K562 (cell line): ENCODE measurements at regions not wholly inside any gene's neighbourhood (a gene's known extent, or its start where the extent isn't known, plus 50 kb on each side); places are given as distances from the start of the nearest gene placed in this dataset.

ENCODE experiments used
- ATAC-seq: fragments of 200-7000 bp; cut with Tn5 transposase; 3 replicates; pipeline ENCODE4 v1.9.1; 2020; ENCODE audit warnings: moderate library complexity
- BruUV-seq: library from RNA; stranded (reverse); fragments of 400-500 nt; replicated peaks from 2 replicates; lab custom pipeline; 2021; lab: Mats Ljungman, UMichigan
- CTCF ChIA-PET: fragments of 300-600 bp; formaldehyde crosslinking; extraction: SDS; loops from one replicate; lab custom pipeline; 2021; ENCODE audit warnings: low intra/inter-chr PET ratio; lab: Yijun Ruan, JAX
- POLR2A ChIA-PET: fragments of 300-600, 350-650 bp; sonication (Branson Sonifier 250); formaldehyde crosslinking; extraction: SDS; loops from one replicate; lab custom pipeline; 2021; ENCODE audit warnings: antibody characterized with exemption, inconsistent platforms; lab: Yijun Ruan, JAX
- DNase-seq, 4 experiments: peaks; one replicate each; pipeline versions ENCODE4 v3.0.0 to v3.0.0-alpha.2; 2011 to 2018; ENCODE audit warnings: low spot score in 3 of 4, mixed read lengths in 3 of 4; ENCODE audit errors: extremely low read depth in 1 of 4
- FAIRE-seq: peaks from 2 replicates; lab custom pipeline; 2011; peaks lifted over from hg19 to GRCh38; lab: Jason Lieb, UNC
- H2AFZ ChIP-seq: 2 replicates; pipeline ENCODE4 v1.6.0; 2011; ENCODE audit warnings: low read depth, low read length, control low read depth, inconsistent platforms
- H3K27ac ChIP-seq: fragments of 200-600 bp; 3 replicates; pipeline ENCODE4 v1.8.0; 2011; ENCODE audit warnings: low read depth, mild to moderate bottlenecking, control low read depth, inconsistent platforms, low read length, moderate library complexity, mixed read lengths; ENCODE audit errors: extremely low read depth
- H3K27me3 ChIP-seq, 2 experiments: fragments of 300-600 bp in 1 of 2; 2 replicates in 1 of 2; 3 replicates in 1 of 2; pipeline versions ENCODE4 v1.6.0 to v1.8.0; 2011; ENCODE audit warnings: inconsistent platforms in 2 of 2, low read length in 2 of 2, mild to moderate bottlenecking in 1 of 2, mixed read lengths in 1 of 2, moderate library complexity in 1 of 2; ENCODE audit not compliant: control insufficient read depth in 2 of 2, insufficient read depth in 2 of 2
- H3K36me3 ChIP-seq: fragments of 300-600 bp; 3 replicates; pipeline ENCODE4 v1.8.0; 2011; ENCODE audit warnings: mild to moderate bottlenecking, low read length, inconsistent platforms; ENCODE audit not compliant: control insufficient read depth, insufficient read depth
- H3K4me1 ChIP-seq, 2 experiments: fragments of 200-600 bp in 1 of 2; replicated peaks in 1 of 2; 2 replicates in 1 of 2; 3 replicates in 1 of 2; pipeline versions ENCODE4 v1.5.1 to v1.8.0; 2011; ENCODE audit warnings: inconsistent platforms in 2 of 2, low read length in 2 of 2, mild to moderate bottlenecking in 1 of 2, mixed read lengths in 1 of 2, moderate library complexity in 1 of 2; ENCODE audit not compliant: control insufficient read depth in 2 of 2, insufficient read depth in 2 of 2
- H3K4me2 ChIP-seq: 2 replicates; pipeline ENCODE4 v1.6.1; 2011; ENCODE audit warnings: low read length, control low read depth, inconsistent platforms, mixed read lengths; ENCODE audit not compliant: insufficient read depth
- H3K4me3 ChIP-seq: fragments of 200-600 bp; sonication (generic), shearing (Covaris generic); 2 replicates; pipeline ENCODE4 v1.5.1; 2016; ENCODE audit warnings: control low read depth, inconsistent platforms
- H3K79me2 ChIP-seq: fragments of 200-600 bp; 3 replicates; pipeline ENCODE4 v1.8.0; 2011; ENCODE audit warnings: low read length, inconsistent platforms; ENCODE audit not compliant: control insufficient read depth, insufficient read depth
- H3K9ac ChIP-seq, 2 experiments: 2 replicates each; pipeline versions ENCODE4 v1.6.0 to v1.6.1; 2011; ENCODE audit warnings: low read depth in 2 of 2, low read length in 2 of 2, control low read depth in 1 of 2, inconsistent platforms in 1 of 2, mild to moderate bottlenecking in 1 of 2, mixed read lengths in 1 of 2; ENCODE audit not compliant: insufficient read depth in 1 of 2
- H3K9me1 ChIP-seq: one replicate; pipeline ENCODE4 v1.6.0; 2011; ENCODE audit warnings: inconsistent platforms, mild to moderate bottlenecking, low read length, moderate library complexity; ENCODE audit not compliant: control insufficient read depth, insufficient read depth
- H3K9me3 ChIP-seq: replicated peaks from 2 replicates; pipeline ENCODE4 v1.5.1; 2011; ENCODE audit warnings: low read depth, low read length, inconsistent platforms; ENCODE audit not compliant: control insufficient read depth, insufficient read depth
- H4K20me1 ChIP-seq: replicated peaks from 2 replicates; pipeline ENCODE4 v1.6.1; 2011; ENCODE audit warnings: low read length, inconsistent platforms, mixed read lengths; ENCODE audit not compliant: control insufficient read depth, insufficient read depth
- CBFB ChIP-seq: sonication (generic); formaldehyde crosslinking; IDR thresholded peaks from 2 replicates; pipeline ENCODE4 v1.4.0; 2020; ENCODE audit warnings: mild to moderate bottlenecking, missing genetic modification reagents
- KAT8 ChIP-seq: fragments of 450-650 bp; IDR thresholded peaks from 2 replicates; pipeline ENCODE4 v1.6.1; 2016; ENCODE audit warnings: low read depth, mild to moderate bottlenecking
- L3MBTL2 ChIP-seq: fragments of 450-650 bp; IDR thresholded peaks from 2 replicates; pipeline ENCODE4 v1.6.1; 2016; ENCODE audit warnings: mild to moderate bottlenecking, moderate library complexity
- ZFP1 ChIP-seq: fragments of 450-650 bp; formaldehyde crosslinking; IDR thresholded peaks from 2 replicates; pipeline ENCODE4 v1.4.0; 2020; ENCODE audit warnings: mild to moderate bottlenecking, mixed read lengths
- ZNF75A ChIP-seq: fragments of 450-650 bp; formaldehyde crosslinking; IDR thresholded peaks from 2 replicates; pipeline ENCODE4 v1.4.0; 2020; ENCODE audit warnings: mild to moderate bottlenecking
- WGBS: fragments of 100-300 bp; shearing (Covaris generic); methylation state at CpG from one replicate; pipeline ENCODE4 v1.1.6; 2016; ENCODE audit warnings: low coverage, mixed read lengths; ENCODE audit not compliant: insufficient coverage; ENCODE audit errors: missing lambda C conversion rate; 5-methylcytosine and 5-hydroxymethylcytosine counted together
- in situ Hi-C: fragments of 300-500 bp; cut with MboI; formaldehyde crosslinking; loops from 4 replicates; pipeline ENCODE4 v1.15.0; 2018; ENCODE audit warnings: inconsistent platforms, mixed read lengths
- intact Hi-C: fragments of 100-400 bp; cut with micrococcal nuclease; formaldehyde crosslinking; loops from 2 replicates; pipeline ENCODE4 v1.14.2; 2022
- TF ChIP-seq, protein P1 (sequence below): fragments of 450-650 bp; IDR thresholded peaks from 2 replicates; pipeline ENCODE4 v1.6.1; 2016; ENCODE audit warnings: antibody characterized with exemption
- TF ChIP-seq, protein P2 (sequence below): fragments of 250-450 bp; sonication (Bioruptor Pico); IDR thresholded peaks from 2 replicates; pipeline ENCODE4 v1.9.0; 2021; ENCODE audit warnings: mild to moderate bottlenecking, inconsistent platforms
- TF ChIP-seq, protein P3 (sequence below): fragments of 250-450 bp; sonication (Bioruptor Pico); IDR thresholded peaks from 2 replicates; pipeline ENCODE4 v1.4.0; 2020

DNA sequence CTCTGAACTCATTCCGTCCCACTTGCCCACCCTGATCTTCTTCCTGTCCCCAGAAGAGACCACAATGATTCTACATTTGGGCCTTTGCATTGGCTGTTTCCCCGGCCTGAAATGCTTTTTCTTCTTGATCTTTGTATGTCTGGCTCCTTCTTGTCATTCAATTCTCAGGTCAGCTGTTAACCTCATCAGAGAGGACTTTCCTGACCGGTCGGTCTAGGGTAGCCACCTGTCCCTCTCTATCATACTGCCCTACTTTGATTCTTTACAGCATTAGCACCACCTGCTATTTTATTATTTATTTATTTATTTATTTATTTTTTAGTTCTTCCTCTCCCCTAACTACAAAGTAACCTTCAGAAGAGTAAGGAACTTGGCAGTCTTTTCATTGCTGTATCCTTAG lies 84.3 kb downstream of the DYRK2 start:
- CTCF ChIA-PET, result no interaction called here
- Histone ChIP-seq H3K9ac (no peak overlapping the region), H3K27me3 (no peaks in the 10 kb centered on the region), H3K9me3 (no peaks in the 10 kb centered on the region), H3K4me1 (no peaks in the 10 kb centered on the region), H4K20me1 (no peaks in the 10 kb centered on the region), H3K9me1 (no peaks in the 10 kb centered on the region), H2AFZ (no peak overlapping the region), H3K36me3 (no peaks in the 10 kb centered on the region), H3K4me3 (no peak overlapping the region), H3K79me2 (no peaks in the 10 kb centered on the region), H3K27ac (no peak overlapping the region), H3K4me2 (no peak overlapping the region)
- in situ Hi-C loops, result no loop called here
- POLR2A ChIA-PET, result no interaction called here
- BruUV-seq, result no TSS peak
- WGBS, result 4% methylated on average over 4 of the region's 4 CpGs
- TF ChIP-seq ZNF75A (no peak), ZFP1 (CRISPR knock-in tag) (no peak), CBFB (no peak), KAT8 (no peak)
- TF ChIP-seq, protein P1, sequence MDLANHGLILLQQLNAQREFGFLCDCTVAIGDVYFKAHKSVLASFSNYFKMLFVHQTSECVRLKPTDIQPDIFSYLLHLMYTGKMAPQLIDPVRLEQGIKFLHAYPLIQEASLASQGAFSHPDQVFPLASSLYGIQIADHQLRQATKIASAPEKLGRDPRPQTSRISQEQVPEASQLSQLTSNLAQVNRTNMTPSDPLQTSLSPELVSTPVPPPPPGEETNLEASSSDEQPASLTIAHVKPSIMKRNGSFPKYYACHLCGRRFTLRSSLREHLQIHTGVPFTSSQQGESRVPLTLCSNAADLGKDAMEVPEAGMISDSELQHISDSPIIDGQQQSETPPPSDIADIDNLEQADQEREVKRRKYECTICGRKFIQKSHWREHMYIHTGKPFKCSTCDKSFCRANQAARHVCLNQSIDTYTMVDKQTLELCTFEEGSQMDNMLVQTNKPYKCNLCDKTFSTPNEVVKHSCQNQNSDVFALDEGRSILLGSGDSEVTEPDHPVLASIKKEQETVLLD, result no peak
- ATAC-seq, result no peak
- no peak for FAIRE-seq
- DNase-seq, result no peak
- intact Hi-C loops, result no loop called here

DNA sequence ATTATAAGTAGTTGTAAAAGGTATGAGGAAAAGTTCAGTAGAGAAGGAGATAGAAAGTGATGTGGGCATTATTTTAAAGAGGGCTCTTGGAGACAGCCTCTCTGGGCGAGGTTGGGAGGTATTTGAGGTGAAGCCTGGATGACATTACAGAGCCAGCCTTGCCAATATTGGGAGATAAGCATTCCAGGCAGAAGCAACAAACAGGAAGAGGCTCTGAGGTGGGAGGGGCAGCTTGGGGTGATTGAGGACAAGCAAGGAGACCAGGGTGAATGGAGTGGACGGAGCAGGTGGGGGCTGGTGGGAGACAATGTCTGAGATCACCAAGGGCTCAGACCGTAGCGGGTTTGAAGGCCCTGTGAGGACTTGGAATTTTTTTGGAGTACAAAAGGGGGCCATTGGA lies 87.3 kb downstream of the DYRK2 start:
- ATAC-seq (no peak), FAIRE-seq (no peak), DNase-seq (no peak)
- Histone ChIP-seq H2AFZ (no peak overlapping the region), H3K27me3 (peaks cover 0 to 2% of the 10 kb centered on the region in 2 experiments; a peak in 2 of 5 replicates), H4K20me1 (no peaks in the 10 kb centered on the region), H3K36me3 (no peaks in the 10 kb centered on the region), H3K4me3 (no peak overlapping the region), H3K9ac (no peak overlapping the region), H3K9me3 (no peaks in the 10 kb centered on the region), H3K27ac (no peak overlapping the region), H3K79me2 (no peaks in the 10 kb centered on the region), H3K4me2 (no peak overlapping the region), H3K4me1 (no peaks in the 10 kb centered on the region), H3K9me1 (no peaks in the 10 kb centered on the region)
- in situ Hi-C loops, result no loop called here
- WGBS, result 2% methylated on average over 4 of the region's 4 CpGs
- ChIA-PET POLR2A (no interaction called here), CTCF (no interaction called here)
- BruUV-seq, result no TSS peak
- intact Hi-C loops, result no loop called here
- TF ChIP-seq, protein P2, sequence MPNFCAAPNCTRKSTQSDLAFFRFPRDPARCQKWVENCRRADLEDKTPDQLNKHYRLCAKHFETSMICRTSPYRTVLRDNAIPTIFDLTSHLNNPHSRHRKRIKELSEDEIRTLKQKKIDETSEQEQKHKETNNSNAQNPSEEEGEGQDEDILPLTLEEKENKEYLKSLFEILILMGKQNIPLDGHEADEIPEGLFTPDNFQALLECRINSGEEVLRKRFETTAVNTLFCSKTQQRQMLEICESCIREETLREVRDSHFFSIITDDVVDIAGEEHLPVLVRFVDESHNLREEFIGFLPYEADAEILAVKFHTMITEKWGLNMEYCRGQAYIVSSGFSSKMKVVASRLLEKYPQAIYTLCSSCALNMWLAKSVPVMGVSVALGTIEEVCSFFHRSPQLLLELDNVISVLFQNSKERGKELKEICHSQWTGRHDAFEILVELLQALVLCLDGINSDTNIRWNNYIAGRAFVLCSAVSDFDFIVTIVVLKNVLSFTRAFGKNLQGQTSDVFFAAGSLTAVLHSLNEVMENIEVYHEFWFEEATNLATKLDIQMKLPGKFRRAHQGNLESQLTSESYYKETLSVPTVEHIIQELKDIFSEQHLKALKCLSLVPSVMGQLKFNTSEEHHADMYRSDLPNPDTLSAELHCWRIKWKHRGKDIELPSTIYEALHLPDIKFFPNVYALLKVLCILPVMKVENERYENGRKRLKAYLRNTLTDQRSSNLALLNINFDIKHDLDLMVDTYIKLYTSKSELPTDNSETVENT (CRISPR knock-in tag), result no peak
- no peak for TF ChIP-seq L3MBTL2
- TF ChIP-seq, protein P3, sequence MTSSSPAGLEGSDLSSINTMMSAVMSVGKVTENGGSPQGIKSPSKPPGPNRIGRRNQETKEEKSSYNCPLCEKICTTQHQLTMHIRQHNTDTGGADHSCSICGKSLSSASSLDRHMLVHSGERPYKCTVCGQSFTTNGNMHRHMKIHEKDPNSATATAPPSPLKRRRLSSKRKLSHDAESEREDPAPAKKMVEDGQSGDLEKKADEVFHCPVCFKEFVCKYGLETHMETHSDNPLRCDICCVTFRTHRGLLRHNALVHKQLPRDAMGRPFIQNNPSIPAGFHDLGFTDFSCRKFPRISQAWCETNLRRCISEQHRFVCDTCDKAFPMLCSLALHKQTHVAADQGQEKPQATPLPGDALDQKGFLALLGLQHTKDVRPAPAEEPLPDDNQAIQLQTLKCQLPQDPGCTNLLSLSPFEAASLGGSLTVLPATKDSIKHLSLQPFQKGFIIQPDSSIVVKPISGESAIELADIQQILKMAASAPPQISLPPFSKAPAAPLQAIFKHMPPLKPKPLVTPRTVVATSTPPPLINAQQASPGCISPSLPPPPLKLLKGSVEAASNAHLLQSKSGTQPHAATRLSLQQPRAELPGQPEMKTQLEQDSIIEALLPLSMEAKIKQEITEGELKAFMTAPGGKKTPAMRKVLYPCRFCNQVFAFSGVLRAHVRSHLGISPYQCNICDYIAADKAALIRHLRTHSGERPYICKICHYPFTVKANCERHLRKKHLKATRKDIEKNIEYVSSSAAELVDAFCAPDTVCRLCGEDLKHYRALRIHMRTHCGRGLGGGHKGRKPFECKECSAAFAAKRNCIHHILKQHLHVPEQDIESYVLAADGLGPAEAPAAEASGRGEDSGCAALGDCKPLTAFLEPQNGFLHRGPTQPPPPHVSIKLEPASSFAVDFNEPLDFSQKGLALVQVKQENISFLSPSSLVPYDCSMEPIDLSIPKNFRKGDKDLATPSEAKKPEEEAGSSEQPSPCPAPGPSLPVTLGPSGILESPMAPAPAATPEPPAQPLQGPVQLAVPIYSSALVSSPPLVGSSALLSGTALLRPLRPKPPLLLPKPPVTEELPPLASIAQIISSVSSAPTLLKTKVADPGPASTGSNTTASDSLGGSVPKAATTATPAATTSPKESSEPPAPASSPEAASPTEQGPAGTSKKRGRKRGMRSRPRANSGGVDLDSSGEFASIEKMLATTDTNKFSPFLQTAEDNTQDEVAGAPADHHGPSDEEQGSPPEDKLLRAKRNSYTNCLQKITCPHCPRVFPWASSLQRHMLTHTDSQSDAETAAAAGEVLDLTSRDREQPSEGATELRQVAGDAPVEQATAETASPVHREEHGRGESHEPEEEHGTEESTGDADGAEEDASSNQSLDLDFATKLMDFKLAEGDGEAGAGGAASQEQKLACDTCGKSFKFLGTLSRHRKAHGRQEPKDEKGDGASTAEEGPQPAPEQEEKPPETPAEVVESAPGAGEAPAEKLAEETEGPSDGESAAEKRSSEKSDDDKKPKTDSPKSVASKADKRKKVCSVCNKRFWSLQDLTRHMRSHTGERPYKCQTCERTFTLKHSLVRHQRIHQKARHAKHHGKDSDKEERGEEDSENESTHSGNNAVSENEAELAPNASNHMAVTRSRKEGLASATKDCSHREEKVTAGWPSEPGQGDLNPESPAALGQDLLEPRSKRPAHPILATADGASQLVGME (CRISPR knock-in tag), result no peak
